ENCODE measurements at regions not wholly inside any gene's neighbourhood (a gene's known extent, or its start where the extent isn't known, plus 50 kb on each side); places are given as distances from the start of the nearest gene placed in this dataset.

DNA sequence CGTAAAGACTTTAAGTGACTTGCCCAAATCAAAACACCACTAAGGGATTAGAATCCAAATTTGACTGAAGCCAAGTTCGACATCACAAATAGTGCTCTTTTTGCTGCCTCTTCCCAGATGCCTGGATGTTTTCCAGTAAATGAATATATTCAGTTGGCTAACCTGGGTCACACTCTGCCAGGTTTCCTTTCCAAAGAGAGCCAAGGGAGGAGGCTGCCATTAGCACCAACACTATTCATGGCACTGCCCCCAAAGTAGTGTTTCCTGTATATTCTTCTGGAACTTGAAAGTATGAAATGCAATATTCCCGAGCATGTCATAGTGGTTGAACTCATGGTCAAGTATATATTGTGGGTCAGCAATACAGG, 219.3 kb upstream of the UBASH3B start:
- TF ChIP-seq, protein P1, sequence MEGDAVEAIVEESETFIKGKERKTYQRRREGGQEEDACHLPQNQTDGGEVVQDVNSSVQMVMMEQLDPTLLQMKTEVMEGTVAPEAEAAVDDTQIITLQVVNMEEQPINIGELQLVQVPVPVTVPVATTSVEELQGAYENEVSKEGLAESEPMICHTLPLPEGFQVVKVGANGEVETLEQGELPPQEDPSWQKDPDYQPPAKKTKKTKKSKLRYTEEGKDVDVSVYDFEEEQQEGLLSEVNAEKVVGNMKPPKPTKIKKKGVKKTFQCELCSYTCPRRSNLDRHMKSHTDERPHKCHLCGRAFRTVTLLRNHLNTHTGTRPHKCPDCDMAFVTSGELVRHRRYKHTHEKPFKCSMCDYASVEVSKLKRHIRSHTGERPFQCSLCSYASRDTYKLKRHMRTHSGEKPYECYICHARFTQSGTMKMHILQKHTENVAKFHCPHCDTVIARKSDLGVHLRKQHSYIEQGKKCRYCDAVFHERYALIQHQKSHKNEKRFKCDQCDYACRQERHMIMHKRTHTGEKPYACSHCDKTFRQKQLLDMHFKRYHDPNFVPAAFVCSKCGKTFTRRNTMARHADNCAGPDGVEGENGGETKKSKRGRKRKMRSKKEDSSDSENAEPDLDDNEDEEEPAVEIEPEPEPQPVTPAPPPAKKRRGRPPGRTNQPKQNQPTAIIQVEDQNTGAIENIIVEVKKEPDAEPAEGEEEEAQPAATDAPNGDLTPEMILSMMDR (IDR thresholded peaks at IDR 0.05; ENCODE audit: low read length, missing control alignments): no peak
- no peak for DNase-seq (ENCODE audit: low read depth)
- H3K4me3 ChIP-seq (replicated peaks; ENCODE audit: low read depth, low read length): no peak overlapping the region

DNA sequence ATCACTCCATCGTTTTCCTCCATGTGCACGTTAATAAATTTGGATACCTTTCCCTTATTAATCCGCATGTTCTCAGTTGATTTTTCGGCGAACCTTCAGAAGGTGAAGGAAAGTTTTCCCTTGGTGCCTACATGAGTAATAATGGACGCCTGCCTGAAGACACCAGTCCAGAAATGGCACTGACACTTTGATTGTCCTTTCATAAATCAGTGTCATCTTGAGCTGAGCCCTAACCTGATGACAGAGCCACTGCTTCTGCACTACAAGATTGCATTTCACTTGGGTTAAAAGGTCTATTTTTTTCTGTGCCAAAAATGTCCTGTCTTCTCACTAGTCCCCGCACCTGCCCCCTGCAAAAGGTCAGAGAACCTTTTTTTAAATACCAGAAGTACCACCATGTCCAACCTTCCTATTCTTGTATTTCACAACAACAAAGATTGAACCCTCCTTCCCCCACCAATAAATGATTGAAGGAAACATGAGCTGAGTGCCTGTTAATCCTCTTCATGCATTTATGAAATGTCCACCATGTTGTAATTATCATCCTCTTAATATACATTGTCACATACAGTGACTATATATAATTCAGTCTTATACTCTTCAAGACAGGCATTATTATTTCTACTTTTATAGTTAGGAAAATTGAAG, 219.9 kb upstream of the UBASH3B start:
- no peak overlapping the region for H3K4me3 ChIP-seq (replicated peaks; ENCODE audit: low read depth, low read length)
- TF ChIP-seq, protein P1 (IDR thresholded peaks at IDR 0.05; ENCODE audit: low read length, missing control alignments): no peak
- no peak for DNase-seq (ENCODE audit: low read depth)

GRCh38 chr11:122434786-122435185, 220.7 kb upstream of the UBASH3B start:
- TF ChIP-seq, protein P1 (IDR thresholded peaks at IDR 0.05; ENCODE audit: low read length, missing control alignments): no peak
- no peak overlapping the region for H3K4me3 ChIP-seq (replicated peaks; ENCODE audit: low read depth, low read length)
- no peak for DNase-seq (ENCODE audit: low read depth)

DNA sequence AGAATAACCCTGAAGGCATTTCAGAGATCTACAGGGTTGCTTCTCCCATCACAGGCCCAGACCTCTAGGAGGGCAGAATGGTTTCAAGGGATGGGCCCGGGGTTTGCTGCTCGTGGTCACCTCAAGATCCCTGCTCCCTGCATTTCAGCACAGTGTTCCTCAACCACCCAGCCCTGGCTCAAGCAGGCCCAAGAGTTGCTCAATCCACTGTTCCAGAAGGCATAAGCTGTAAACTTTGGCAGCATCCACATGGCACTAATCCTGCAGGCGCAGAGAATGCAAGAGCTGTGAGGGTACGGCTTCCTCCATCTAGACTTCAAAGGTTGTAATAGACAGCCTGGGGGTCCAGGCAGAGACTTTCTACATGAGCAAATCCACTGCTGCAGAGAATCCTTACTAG, 225.0 kb upstream of the UBASH3B start:
- no peak overlapping the region for H3K4me3 ChIP-seq (replicated peaks; ENCODE audit: low read depth, low read length)
- TF ChIP-seq, protein P1 (IDR thresholded peaks at IDR 0.05; ENCODE audit: low read length, missing control alignments): no peak

GRCh38 chr11:122426073-122426472, 229.4 kb upstream of the UBASH3B start:
- TF ChIP-seq, protein P1 (IDR thresholded peaks at IDR 0.05; ENCODE audit: low read length, missing control alignments): no peak
- H3K4me3 ChIP-seq (replicated peaks; ENCODE audit: low read depth, low read length): no peak overlapping the region
- DNase-seq (ENCODE audit: low read depth): no peak

More for the DNA sequence above, 225.0 kb upstream of the UBASH3B start:
- DNase-seq (ENCODE audit: low read depth): no peak

DNA sequence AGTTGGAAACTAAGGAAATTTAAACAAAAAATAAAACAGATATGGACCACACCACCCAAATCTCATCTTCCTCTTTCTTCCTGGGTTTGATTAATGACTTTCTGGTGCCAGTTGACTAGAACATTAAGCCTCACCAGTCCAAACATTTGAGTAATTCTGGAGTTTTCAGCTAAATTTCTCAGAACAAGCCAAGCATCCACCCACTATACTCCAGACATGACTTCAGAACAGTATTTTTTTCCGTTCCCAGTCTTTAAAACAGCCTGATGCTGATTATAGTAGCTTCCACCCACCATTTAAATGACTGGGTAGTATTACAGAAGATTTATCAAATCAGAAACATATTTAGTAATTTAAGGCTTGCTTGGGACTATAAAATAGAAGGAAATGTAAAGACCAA, 230.9 kb upstream of the UBASH3B start:
- H3K4me3 ChIP-seq (replicated peaks; ENCODE audit: low read depth, low read length): no peak overlapping the region
- TF ChIP-seq, protein P1 (IDR thresholded peaks at IDR 0.05; ENCODE audit: low read length, missing control alignments): no peak

GRCh38 chr11:122423886-122424285, 231.6 kb upstream of the UBASH3B start:
- TF ChIP-seq, protein P1 (IDR thresholded peaks at IDR 0.05; ENCODE audit: low read length, missing control alignments): no peak
- DNase-seq (ENCODE audit: low read depth): no peak
- H3K4me3 ChIP-seq (replicated peaks; ENCODE audit: low read depth, low read length): no peak overlapping the region

More for the DNA sequence above, 230.9 kb upstream of the UBASH3B start:
- no peak for DNase-seq (ENCODE audit: low read depth)

All from fibroblast of pulmonary artery (primary cell).